ENCODE measurements at regions not wholly inside any gene's neighbourhood (a gene's known extent, or its start where the extent isn't known, plus 50 kb on each side); places are given as distances from the start of the nearest gene placed in this dataset.
"Not testable (repeated sequence)": the region's sequence is repeated elsewhere in the genome, so short reads cannot be mapped to it uniquely, and the experiment has no call there.

- no peak for DNase-seq
Measured at GRCh38 chr10:33781606-33782395, 447.3 kb upstream of the NRP1 start.

DNA sequence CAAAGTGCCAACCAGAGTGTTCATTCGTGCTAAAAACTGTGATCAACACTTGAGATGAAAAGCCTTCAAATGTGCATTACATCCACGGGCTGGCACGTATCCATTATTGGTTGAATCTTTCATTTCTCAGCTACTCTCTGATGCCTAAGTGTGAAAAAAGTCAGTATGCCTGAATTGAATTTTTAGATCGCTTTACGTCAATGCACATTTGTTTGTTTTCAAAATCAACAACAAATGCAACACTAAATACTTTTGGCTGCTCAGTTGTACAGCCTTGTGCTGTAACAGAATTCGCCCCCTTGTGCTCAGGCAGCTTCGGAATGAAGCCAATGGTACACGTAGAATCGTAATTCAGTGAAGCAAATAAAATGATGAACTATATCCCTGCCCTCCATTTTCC is 446.5 kb upstream of the NRP1 start:
- no peak for DNase-seq

DNA sequence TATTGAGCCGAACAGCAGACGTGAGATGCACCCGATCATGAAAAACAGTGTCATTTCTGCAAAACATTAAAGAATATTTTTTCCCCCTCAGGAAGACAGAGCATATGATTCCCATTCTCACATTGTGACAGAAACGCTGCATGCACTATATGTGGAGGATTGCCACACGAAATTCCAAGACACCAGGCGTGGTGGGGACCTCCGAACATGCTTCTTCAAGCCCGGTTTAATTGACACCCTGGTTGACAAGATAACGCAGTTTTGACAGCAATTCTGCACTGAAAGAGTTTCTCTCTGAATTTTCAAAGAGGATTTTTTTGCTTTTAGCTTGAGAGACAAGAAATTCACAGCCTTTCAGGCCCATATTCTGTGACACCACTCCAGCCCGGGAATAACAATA is 442.8 kb upstream of the NRP1 start:
- no peak for DNase-seq

- no peak for DNase-seq
Measured at GRCh38 chr10:33776419-33777070, 442.1 kb upstream of the NRP1 start.

GRCh38 chr10:33774857-33775256 is 440.4 kb upstream of the NRP1 start:
- DNase-seq, result no peak

DNA sequence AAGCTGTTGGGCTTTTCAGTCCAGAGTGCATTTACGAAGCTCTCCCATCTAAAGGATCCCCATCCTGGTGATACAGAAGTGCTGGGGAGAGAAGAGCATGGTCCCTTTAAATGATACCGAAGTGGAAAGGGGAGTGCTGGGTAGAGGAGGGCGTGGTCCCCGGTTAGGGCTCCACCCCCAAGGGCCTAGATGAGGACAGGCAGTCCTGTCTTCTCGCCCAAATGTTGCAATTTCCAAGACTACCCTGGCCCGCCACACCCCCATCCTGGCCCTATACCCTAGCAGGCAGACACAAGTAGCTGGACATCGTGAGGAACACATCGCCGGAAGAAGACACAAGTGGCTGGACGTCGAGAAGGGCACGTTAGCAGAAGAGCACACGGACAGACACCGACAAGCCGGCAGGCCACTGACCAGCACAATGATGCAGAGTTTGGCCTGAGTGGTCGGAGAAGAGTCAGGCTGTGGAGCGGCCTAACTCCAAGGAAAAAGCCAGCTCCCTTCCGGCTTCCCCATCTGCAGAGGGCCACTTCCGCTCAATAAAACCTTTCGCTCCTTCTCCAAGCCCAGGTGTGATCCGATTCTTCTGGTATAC is 439.5 kb upstream of the NRP1 start:
- DNase-seq, result no peak

- peak; percentile 39 for DNase-seq
Measured at GRCh38 chr10:33773253-33773573, 438.7 kb upstream of the NRP1 start.

- peak; percentile 39 for DNase-seq
Measured at GRCh38 chr10:33772370-33773252, 438.1 kb upstream of the NRP1 start.

- not testable (repeated sequence) for DNase-seq
Measured at GRCh38 chr10:33771856-33772255, 437.4 kb upstream of the NRP1 start.

DNA sequence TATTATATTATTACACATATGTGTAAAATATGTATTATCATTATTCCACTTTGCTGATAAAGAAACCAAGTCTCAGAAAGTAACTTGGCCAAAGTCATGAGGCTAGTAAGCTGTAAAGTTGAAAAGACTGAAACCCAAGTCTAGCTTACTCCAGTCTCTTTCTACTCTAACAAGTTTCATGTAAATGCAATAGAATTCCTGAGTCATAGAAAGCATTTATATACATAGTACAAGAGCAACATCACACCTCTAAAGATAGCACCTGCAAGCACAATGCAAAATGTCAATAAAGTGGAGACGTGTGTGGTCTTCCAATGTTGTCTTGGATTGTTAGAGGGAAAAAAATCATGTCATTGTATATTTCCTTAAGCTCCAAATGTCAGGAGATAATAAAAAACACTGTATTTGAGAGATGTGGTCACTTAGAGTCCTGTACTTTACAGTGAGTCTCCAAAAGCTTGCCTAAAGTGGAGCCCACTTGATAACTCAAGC is 430.3 kb upstream of the NRP1 start:
- no peak for DNase-seq

GRCh38 chr10:33760056-33760943 is 425.8 kb upstream of the NRP1 start:
- DNase-seq, result peak; percentile 27

DNA sequence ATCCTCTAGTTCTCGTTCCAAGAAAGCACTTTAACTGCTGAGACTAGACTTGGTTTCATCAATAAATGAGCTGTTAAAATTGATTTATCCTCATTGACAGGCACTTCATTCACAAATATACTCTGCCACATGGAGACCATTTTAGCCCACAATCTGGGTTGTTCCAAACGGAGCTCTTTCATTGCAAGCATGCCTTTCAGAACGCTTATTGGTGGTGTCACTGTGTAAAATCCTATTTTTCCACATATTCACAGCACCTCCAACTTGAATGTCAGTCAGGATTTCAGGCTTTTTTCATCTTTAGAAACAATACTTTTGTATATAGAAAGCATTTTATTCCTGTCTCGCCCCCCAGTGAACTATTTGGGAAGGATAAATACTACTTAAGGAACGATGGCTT is 424.7 kb upstream of the NRP1 start:
- DNase-seq, result no peak

DNA sequence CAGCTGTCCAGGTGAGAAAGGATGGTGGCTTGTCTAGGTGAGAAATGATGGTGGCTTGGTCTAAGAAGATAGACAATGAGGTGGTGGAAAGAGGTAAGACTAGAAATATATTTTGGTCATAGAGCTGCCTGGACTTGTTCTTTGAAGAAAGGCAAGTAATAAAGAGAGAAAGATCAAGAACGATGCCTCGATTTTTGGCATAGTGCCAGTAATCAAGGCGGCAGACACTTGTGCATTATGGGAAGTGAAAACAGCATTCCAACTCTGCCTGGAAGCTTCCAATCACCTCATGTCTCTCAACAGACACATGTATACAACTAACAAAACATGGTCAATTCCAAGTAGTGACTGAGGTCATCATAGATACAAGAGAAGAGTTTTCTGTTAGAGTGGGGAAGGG is 423.8 kb upstream of the NRP1 start:
- no peak for DNase-seq

DNA sequence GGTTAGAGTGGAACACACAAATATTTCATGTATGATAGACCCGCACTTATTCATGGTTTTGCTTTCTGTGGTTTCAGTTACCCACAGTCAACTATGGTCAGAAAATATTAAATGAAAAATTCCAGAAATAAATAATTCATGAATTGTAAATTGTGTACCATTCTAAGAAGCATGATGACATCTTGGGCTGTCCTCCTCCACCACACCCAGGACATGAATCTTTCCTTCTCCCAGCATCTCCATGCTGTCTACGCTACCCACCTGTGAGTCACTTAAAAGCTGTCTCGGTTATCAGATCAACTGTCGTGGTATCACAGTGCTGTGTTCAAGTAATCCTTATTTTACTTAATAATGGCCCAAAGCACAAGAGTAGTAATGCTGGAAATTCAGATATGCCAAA is 419.6 kb upstream of the NRP1 start:
- no peak for DNase-seq

- no peak for DNase-seq
Measured at GRCh38 chr10:33753389-33753788, 418.9 kb upstream of the NRP1 start.

DNA sequence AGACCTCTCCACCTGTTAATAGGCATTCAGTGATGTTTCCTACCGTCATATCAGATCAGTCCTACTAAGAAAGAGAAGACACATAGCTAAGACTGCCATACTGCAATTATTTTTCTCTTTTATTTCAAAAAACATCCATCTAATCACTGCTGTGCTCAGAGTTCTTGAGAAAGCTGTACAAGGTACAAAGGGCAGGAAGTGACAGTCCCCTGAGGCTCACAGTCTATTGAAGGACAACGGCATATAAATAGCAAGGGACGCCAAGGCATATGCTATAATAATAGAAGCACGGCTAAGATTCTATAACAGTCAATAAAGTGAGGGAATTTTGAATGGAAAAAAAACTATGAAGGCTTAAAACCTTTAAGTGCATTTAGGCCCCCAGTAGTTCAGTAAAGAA is 415.3 kb upstream of the NRP1 start:
- DNase-seq, result no peak

- no peak for DNase-seq
Measured at GRCh38 chr10:33749067-33749735, 414.7 kb upstream of the NRP1 start.

DNA sequence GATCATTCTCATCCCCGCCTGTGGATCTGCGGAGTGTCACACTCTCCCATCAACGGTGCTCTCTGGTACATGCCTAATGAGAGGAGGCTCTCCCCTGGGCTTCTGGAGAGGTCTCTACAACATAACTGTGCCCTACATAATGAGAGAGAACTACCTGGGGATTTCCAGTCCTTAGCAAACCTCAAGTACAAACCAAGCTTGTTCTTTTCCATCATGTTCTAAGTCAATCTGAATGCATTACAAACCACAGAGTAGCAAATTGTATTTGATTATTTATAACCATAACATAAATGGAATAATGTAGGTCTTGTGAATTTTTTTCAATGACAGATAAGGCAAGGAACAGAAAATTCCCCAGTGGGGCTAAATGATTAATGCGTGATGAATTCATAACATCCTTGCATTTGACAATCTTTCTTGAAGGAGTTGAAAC is 412.4 kb upstream of the NRP1 start:
- no peak for DNase-seq

DNA sequence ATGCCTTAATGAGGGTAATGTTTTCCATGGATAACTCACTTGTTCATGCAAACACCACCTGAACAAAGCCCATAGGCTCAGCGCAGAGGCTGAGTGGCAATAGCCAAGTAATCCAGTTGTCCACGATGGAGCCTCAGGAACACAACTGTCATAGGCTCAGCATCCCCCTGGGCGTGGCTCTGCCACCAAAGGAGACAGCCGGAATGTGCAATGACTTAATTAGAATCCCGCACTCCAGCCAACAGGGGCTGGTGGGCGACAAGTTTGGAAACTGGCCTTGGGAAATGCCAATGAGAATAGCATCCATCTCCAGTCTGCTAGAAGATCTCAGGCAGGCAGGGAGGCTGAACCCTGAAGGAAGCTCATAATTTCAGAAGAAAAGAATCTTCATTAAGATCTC is 411.7 kb upstream of the NRP1 start:
- DNase-seq, result no peak

DNA sequence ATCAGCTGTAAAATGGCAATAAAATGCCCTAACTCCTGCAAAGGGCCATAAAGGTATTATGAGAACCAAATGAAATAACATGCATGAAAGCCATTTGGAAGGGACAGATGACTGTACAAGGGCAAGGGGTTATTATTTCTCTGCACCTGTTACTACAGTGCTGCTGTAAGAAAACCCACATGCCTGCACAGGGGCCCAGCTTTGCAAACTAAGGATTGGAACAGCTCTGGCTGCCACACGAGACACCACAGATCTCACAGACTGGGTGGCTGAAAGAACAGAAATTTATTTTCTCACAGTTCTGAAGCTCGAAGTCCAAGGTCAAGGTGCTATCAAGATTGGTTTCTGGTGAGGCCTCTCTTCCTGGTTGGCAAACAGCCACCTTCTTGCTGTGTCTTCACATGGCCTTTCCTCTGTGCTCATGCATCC is 409.0 kb upstream of the NRP1 start:
- no peak for DNase-seq

DNA sequence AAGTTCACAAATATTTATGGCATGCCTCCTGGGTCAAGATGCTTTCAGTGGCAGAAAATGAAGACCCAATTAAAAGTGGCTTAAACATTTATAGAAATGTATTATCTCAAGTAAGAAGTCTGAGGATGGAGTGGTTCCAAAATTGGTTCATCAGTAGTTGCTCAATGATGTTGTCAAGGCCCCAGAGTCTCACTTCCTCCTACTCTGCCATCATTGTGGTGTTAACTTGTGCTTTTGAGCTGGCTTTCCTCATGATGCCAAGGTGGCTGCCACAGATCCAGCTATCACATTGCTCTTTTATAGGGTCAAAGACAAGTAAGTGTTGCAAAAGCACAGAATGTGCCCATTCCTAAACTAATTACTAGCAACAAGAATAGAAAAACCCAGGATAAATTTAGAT is 404.6 kb upstream of the NRP1 start:
- no peak for DNase-seq

All from renal pelvis (tissue), 1 donor.